T47D (cell line): ENCODE measurements at regions not wholly inside any gene's neighbourhood (a gene's known extent, or its start where the extent isn't known, plus 50 kb on each side); places are given as distances from the start of the nearest gene placed in this dataset.
A peak's percentile ranks its signal among the peaks of the same experiment; 100 is the strongest.
"Not testable (repeated sequence)": the region's sequence is repeated elsewhere in the genome, so short reads cannot be mapped to it uniquely, and the experiment has no call there.

Experiments used
- DNase-seq, 2 experiments: peaks; one replicate each; pipeline versions ENCODE4 v3.0.0 to v3.0.0-alpha.2; 2011 to 2012; ENCODE audit warnings: low read depth in 1 of 2, low spot score in 1 of 2
- JUND ChIP-seq: IDR thresholded peaks from 2 replicates; pipeline ENCODE4 v1.6.1; 2012; ENCODE audit warnings: low read depth
- in situ Hi-C: cut with HindIII; loops from 2 replicates; pipeline ENCODE4 v1.10.0; 2016; ENCODE audit warnings: low sequenced_read_pairs, low pct_unique_long_range_greater_than_20kb

DNA sequence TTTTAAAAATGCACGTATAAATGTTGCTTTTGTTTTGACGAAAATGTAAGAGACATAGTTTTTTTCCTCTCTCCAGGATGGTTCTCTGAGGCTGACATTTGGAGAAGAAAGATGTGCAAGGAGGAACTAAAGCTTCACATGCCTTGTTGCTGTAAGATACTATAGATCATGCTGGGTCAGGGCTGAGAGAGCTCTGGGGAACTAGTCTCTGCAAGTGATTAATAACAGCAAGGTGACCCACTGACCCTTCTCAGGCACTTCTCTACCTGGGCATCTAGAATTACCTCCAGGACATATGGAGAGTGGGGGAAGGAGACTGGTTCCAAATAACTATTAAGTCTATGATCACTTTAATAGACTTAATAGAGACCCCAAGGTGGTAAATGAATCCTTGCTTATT lies 246.0 kb downstream of the KBTBD8 start:
- in situ Hi-C loops: no loop called here
- TF ChIP-seq JUND: no peak
- no peak for DNase-seq

DNA sequence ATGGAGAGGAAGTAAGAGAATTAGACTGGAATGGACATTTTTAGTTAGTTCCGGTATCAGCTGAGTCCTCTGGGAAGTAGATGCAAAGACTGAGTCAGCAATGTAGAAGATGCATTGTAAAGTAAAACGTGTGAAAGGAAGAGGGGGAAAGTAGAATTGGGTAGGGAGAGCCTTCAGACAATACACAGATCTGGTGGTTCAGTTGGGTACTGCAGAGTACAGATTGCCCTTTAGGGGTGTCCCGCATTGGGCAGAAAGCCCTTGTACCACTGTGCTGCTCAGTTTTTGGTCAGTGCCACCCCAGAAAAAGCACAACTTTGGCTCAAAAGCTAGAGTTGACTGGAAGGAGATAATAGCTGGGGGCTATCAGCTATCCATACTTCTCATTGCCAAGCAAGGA lies 247.4 kb downstream of the KBTBD8 start:
- in situ Hi-C loops: no loop called here
- DNase-seq: no peak
- TF ChIP-seq JUND: no peak

DNA sequence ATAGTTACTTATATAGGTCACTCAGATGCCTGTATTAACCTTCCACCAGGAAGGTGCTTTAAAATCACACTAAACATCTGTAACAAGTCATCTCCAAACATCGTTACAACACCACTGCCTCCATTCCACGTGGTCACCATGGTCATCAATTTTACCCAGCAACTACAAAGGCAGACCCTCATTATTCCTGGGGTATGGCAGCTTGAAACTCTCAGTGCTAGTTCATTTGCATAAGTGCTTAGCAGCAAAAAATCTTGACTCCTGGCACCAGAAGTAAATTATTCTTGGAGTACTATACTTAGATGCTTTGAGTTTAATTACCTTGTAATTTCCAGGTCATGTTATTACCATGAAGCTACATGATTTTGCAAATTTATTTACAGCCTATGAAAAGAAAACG lies 250.6 kb downstream of the KBTBD8 start:
- in situ Hi-C loops: no loop called here
- DNase-seq: no peak

DNA sequence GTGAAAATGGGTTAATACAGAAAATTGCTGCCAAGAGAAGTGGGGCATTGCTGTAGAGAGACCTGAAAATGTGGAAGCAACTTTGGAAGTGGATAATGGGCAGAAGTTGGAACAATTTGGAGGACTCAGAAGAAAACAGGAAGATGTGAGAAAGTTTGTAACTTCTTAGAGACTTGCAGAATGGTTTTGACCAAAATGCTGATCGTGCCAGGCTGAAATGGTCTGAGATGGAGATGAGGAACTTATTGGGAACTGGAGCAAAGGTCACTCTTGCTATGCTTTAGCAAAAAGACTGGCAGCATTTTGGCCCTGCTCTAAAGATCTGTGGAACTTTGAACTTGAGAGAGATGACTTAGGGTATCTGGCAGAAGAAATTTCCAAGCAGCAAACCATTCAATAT lies 254.8 kb downstream of the KBTBD8 start:
- in situ Hi-C loops: not testable (repeated sequence)

More for the DNA sequence above, 250.6 kb downstream of the KBTBD8 start:
- no peak for TF ChIP-seq JUND

DNA sequence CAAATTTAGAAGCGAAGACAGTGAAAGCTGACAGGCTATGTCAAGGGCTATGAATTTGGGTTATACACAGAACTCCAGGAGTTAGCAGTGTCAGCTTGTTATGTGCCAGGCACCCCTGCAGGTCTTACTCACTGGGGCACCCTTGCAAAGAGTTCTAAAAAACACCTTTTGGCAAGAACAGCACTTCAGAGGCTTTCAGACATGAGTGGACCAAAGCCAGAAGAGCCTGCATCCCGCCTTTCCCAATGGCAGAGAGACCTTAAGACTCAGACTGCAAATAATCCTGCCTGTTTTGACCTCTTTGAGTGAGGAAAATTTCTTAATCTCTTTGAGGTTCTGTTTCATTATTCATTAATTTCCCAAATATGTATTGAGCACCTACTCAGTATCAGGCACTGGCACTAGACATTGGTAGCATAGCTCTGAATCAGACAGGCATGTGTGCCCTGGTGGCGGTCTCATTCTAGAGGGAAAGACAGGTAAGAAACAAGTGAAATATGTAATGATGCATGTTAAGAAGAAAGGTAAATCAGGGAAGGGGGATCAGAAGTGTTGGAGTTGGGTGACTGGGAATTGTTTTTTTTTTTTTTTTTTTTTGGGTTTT lies 280.0 kb downstream of the KBTBD8 start:
- no peak for TF ChIP-seq JUND
- in situ Hi-C loops: no loop called here
- DNase-seq: no peak

More for the DNA sequence above, 254.8 kb downstream of the KBTBD8 start:
- not testable (repeated sequence) for DNase-seq

DNA sequence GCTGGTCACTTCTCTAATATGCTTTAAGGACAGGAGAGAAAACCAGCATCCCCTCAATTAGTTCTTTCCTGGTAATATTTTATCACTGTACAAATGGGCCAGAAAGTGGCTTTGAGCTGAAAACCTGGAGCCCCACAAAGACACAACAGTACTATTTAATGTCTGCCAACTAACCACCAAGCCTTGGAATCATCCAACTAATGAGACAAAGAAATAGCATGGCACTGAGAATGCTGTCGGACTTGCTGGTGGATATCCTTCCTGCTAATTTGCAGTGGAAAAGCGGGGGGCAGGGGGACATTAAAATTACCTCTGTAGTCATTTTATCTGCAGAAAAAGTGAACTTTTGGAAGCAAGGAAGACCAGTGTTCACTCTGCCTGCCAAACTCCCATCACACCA lies 288.5 kb downstream of the KBTBD8 start:
- no peak for TF ChIP-seq JUND
- in situ Hi-C loops: no loop called here
- no peak for DNase-seq

DNA sequence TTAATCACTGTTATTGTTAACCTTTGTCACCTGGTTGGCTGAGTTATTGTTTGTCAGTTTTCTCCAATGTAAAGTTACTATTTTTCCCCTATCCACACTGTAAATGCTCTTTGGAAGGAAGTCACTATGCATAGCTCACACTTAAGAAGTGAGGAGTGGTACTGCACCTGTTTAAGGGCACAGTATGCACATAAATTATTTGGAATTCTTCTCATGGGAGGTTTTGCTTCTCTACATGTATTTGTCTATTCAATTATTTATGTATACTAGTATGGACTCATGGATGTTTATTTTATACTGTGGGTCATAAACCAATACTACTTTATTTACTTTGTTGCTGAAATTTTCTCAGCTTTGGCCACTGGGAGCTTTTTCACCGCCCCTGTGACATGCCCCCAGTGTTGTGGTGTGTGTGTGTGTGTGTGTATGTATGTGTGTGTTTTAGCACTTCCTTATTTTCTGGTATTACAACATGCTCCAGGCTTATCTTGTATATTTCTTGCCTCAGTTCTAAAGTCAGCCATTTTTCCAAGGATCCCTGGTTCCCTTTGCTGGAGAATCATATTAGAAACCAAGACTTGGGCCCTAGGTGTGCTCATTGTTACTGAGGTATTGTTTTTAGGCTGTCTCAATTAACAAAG lies 290.5 kb downstream of the KBTBD8 start:
- TF ChIP-seq JUND: no peak
- in situ Hi-C loops: no loop called here
- DNase-seq: no peak

DNA sequence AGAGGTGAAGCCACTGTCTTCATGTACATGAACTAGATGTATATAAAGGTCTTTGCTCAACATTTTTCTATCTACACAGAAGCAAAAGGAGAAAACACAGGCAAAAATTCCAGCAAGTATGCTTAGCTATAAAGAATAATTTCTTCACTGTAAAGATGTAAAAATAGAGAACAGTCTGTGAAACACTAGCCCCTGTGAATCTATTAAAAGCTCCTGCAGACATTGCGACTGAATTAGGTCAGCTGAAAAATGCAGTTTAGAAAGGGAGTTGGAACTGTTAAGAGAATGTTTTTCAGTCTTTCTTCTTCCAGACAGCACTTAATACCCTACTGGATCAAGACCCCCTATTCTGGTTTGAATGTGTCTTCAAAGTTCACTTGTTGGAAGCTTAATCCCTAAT lies 291.5 kb downstream of the KBTBD8 start:
- TF ChIP-seq JUND: no peak
- no peak for DNase-seq
- in situ Hi-C loops: no loop called here

DNA sequence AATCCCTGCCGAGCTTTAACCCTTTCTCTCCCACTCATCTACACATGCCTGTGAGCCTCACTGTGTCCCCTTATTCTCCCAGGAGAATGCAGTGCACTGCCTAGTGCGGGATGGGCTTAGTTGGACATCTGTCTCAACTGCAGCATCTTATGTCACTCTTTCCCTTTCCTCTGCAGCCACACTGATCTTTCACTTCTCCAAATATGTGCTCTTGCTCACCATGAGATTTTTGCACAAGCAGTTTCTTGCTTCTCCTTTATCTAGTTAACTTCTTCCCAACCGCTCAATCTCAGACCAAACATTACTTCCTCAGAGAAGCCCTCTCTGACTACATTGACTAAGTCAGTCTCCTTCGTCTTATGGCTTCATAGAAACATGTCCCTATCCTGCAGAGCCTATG lies 292.3 kb downstream of the KBTBD8 start:
- in situ Hi-C loops: no loop called here
- DNase-seq: no peak
- no peak for TF ChIP-seq JUND

DNA sequence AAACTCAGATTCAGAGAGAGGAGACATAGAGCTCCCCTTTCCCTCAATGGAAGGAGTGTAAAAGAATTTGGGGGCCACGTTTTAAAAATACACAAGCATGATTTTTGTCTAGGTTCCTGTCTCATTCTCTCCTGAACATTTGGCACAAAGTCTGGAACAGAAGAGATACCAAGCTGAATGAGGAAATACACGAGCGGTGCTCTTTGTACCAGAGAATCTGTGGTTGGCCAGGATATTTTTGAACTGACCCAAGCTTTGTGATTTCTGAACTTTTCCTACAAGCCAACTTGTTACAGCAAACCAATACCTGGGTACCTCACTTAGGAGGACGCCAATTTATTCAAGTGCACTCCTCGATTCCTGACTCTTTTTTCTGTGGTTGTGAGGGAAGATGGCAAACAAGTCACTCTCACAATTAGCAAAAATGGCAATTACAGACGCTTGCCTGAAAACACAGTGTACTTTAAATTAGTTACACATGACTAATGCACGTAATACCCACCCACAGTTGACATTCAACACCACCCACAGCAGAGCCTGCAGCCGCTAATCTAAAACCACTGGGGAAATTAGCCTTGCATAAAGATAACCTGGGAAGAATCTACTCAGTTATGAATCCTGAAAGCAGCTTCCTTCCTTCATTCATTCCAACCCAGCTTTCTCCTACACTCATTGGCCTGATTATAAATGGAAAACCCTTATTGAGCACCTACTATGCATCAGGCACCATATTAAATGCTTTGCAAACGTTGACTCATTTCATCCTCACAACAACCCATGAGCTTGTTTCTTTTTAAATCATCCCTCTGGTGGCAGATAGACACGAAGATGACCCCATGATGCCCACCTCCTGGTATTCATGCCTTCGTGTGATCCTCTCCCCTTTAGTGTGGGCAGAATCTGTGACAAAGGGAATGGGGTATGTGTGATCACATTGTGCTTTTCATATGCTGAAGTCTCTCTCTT lies 293.5 kb downstream of the KBTBD8 start:
- in situ Hi-C loops: no loop called here
- TF ChIP-seq JUND: no peak
- DNase-seq: no peak

DNA sequence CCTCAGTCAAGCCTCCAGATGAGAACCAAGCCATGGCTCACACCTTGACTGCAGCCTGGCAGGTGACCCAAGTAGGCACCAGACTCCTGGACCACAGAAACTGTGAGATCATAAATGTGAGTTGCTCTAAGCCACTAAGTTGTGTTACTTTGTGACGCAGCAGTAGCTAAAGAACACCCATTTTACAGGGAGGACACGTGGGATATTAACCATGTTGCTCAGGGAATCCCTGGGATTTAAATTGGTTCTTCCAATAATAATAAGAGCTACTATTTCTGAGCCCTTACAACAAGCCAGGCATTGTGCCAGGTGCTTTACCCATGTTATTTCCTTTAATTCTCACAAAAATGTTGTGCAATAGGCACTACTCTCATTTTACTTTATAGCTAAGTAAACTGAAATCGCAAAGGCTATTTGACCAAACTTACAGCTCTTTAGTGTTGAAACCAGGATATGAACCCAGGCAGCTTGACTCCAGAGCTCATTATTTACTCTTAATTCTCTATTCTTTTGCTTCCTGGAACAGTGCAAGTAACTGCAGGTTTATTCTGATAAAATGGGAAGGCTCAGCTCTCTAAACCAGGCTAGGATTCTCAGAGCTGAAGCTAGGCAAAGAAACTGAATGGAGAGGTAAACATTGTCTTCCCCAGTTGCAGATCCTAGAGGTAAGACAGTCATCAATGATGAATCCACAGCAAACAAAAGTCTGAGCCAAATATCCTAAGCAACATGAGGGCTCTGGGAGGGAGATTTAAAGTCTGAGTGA lies 294.4 kb downstream of the KBTBD8 start:
- peak in 1 of 2 experiments; percentile 73 for DNase-seq
- no peak for TF ChIP-seq JUND
- in situ Hi-C loops: no loop called here

DNA sequence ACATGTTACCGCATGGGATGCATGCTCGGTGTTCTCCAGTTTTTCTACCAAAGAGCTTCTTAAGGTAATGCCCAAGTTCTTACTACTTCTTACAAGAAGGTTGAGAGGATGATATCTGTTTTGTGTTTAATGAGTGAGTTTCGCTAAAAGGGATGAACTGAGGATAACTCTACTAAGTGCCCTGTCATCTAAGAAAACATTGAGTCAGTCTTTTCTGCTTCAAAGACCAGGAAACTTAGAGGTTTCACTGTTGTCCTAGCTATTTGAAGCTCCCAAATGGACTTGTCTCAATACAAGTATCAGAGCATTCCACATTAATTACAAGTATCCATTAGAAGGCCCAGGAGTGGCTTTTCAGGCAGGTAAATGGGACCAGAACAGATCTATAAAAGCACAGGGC lies 296.2 kb downstream of the KBTBD8 start:
- DNase-seq: no peak
- in situ Hi-C loops: no loop called here
- TF ChIP-seq JUND: no peak
